ENCODE measurements at regions not wholly inside any gene's neighbourhood (a gene's known extent, or its start where the extent isn't known, plus 50 kb on each side); places are given as distances from the start of the nearest gene placed in this dataset.

- no peak overlapping the region for H2AFZ ChIP-seq (ENCODE audit: low read depth, low read length)
- DNase-seq (ENCODE audit: low read depth, low spot score) (no peak), FAIRE-seq (no peak)
- TF ChIP-seq GATA2 (IDR thresholded peaks at IDR 0.05; ENCODE audit: insufficient read depth, insufficient read length, low read depth, low read length) (no peak), JUN (IDR thresholded peaks at IDR 0.05; ENCODE audit: borderline replicate concordance, insufficient read depth, insufficient read length, low read depth) (no peak), CTCF (IDR thresholded peaks at IDR 0.05; ENCODE audit: extremely low read depth in 1 of 2, insufficient read depth in 1 of 2, low read depth in 1 of 2, low read length in 2 of 2) (no peak), POLR2A (IDR thresholded peaks at IDR 0.05; ENCODE audit: low read depth, low read length) (no peak), POLR2AphosphoS5 (IDR thresholded peaks at IDR 0.05; ENCODE audit: insufficient read depth, low read depth, low read length) (no peak), FOS (IDR thresholded peaks at IDR 0.05; ENCODE audit: borderline replicate concordance, insufficient read depth, low read length) (no peak), MAX (IDR thresholded peaks at IDR 0.05; ENCODE audit: insufficient read depth, insufficient read length) (no peak)
- BruUV-seq (replicated peaks), result no TSS peak
- H3K36me3 ChIP-seq (ENCODE audit: control insufficient read depth in 2 of 2, extremely low read depth in 1 of 2, insufficient read depth in 2 of 2, low read length in 2 of 2), result no peaks in the 10 kb centered on the region
- H3K4me1 ChIP-seq (ENCODE audit: control insufficient read depth, extremely low read depth, insufficient read depth, low read length), result no peaks in the 10 kb centered on the region
- dilution Hi-C loops (cut with MboI; ENCODE audit: extremely low pct_ligation_motif_present, low sequenced_read_pairs), result no loop called here
- no peak overlapping the region for H3K4me3 ChIP-seq (replicated peaks in 1 of 3; ENCODE audit: insufficient read depth in 1 of 3, low read depth in 1 of 3, low read length in 3 of 3)
- H3K27me3 ChIP-seq (ENCODE audit: control insufficient read depth in 2 of 2, insufficient read depth in 2 of 2, low read length in 2 of 2), result no peaks in the 10 kb centered on the region
- no peaks in the 10 kb centered on the region for H3K9me1 ChIP-seq (replicated peaks; ENCODE audit: control insufficient read depth, extremely low read depth, insufficient read depth, low read length)
- H3K4me2 ChIP-seq (ENCODE audit: insufficient read depth, low read length), result no peak overlapping the region
- no peak overlapping the region for H3K27ac ChIP-seq (ENCODE audit: insufficient read depth, low read depth, low read length)
- ChIA-PET POLR2A (no interaction called here), CTCF (interaction anchor here (0.9 kb wide), 1 partner anchor 10 kb away, joined by 3 read pairs; no protein-coding TSS in a partner anchor)
- no peaks in the 10 kb centered on the region for H3K9me3 ChIP-seq (replicated peaks; ENCODE audit: control insufficient read depth, insufficient read depth, low read length)
- intact Hi-C loops (cut with micrococcal nuclease), result no loop called here
- H3K9ac ChIP-seq (replicated peaks; ENCODE audit: extremely low read depth, insufficient read depth, low read length), result no peak overlapping the region
- H3K79me2 ChIP-seq (ENCODE audit: control insufficient read depth, insufficient read depth, low read length), result no peaks in the 10 kb centered on the region
- no peaks in the 10 kb centered on the region for H4K20me1 ChIP-seq (replicated peaks; ENCODE audit: control insufficient read depth, extremely low read depth, insufficient read depth, low read length)
These were observed 103.8 kb downstream of the CRYAA start for GRCh38 chr21:43272591-43272990.
